ENCODE measurements at regions not wholly inside any gene's neighbourhood (a gene's known extent, or its start where the extent isn't known, plus 50 kb on each side); places are given as distances from the start of the nearest gene placed in this dataset.

GRCh38 chr19:30659638-30660037 is 287.5 kb downstream of the ZNF536 start:
- peak; percentile 17 for DNase-seq (ENCODE audit: low spot score)

GRCh38 chr19:30656520-30657100 is 284.4 kb downstream of the ZNF536 start:
- DNase-seq (ENCODE audit: low spot score), result peak; percentile 37

- peak; percentile 30 for DNase-seq (ENCODE audit: low spot score)
Observed at GRCh38 chr19:30653646-30654386, 281.6 kb downstream of the ZNF536 start.

GRCh38 chr19:30652751-30653150 is 280.6 kb downstream of the ZNF536 start:
- no peak for DNase-seq (ENCODE audit: low spot score)

GRCh38 chr19:30651691-30652090 is 279.5 kb downstream of the ZNF536 start:
- DNase-seq (ENCODE audit: low spot score), result no peak

GRCh38 chr19:30651066-30651465 is 278.9 kb downstream of the ZNF536 start:
- DNase-seq (ENCODE audit: low spot score), result peak; percentile 26

- DNase-seq (ENCODE audit: low spot score), result peak; percentile 53
Observed at GRCh38 chr19:30649934-30650614, 277.9 kb downstream of the ZNF536 start.

GRCh38 chr19:30648866-30649862 is 277.0 kb downstream of the ZNF536 start:
- peak; percentile 63 for DNase-seq (ENCODE audit: low spot score)

GRCh38 chr19:30647891-30648720 is 275.9 kb downstream of the ZNF536 start:
- DNase-seq (ENCODE audit: low spot score), result peak; percentile 22

GRCh38 chr19:30646806-30647205 is 274.6 kb downstream of the ZNF536 start:
- DNase-seq (ENCODE audit: low spot score), result no peak

GRCh38 chr19:30645946-30646577 is 273.9 kb downstream of the ZNF536 start:
- peak; percentile 30 for DNase-seq (ENCODE audit: low spot score)

GRCh38 chr19:30640252-30640965 is 268.2 kb downstream of the ZNF536 start:
- peak; percentile 18 for DNase-seq (ENCODE audit: low spot score)

- DNase-seq (ENCODE audit: low spot score), result no peak
Observed at GRCh38 chr19:30638889-30639288, 266.7 kb downstream of the ZNF536 start.

GRCh38 chr19:30637926-30638325 is 265.7 kb downstream of the ZNF536 start:
- DNase-seq (ENCODE audit: low spot score), result no peak

- no peak for DNase-seq (ENCODE audit: low spot score)
Observed at GRCh38 chr19:30634996-30635975, 263.1 kb downstream of the ZNF536 start.

- DNase-seq (ENCODE audit: low spot score), result no peak
Observed at GRCh38 chr19:30634131-30634830, 262.1 kb downstream of the ZNF536 start.

- DNase-seq (ENCODE audit: low spot score), result no peak
Observed at GRCh38 chr19:30631033-30631370, 258.8 kb downstream of the ZNF536 start.

All from left forelimb (tissue), 1 donor.